H9 (cell line): ENCODE measurements at regions not wholly inside any gene's neighbourhood (a gene's known extent, or its start where the extent isn't known, plus 50 kb on each side); places are given as distances from the start of the nearest gene placed in this dataset.
A peak's percentile ranks its signal among the peaks of the same experiment; 100 is the strongest.

Experiments used
- DNase-seq: peaks from one replicate; pipeline ENCODE4 v3.0.0-alpha.2; 2017
- H2AFZ ChIP-seq: one replicate; pipeline ENCODE4 v1.6.1; 2013; ENCODE audit warnings: mild to moderate bottlenecking, low read length, control low read depth, moderate library complexity
- H2AK5ac ChIP-seq: 2 replicates; pipeline ENCODE4 v1.6.1; 2013; ENCODE audit warnings: low read length, control low read depth, mixed read lengths; ENCODE audit not compliant: insufficient read length
- H2BK120ac ChIP-seq: one replicate; pipeline ENCODE4 v1.6.1; 2013; ENCODE audit warnings: low read depth, mild to moderate bottlenecking, low read length, control low read depth, inconsistent platforms; ENCODE audit not compliant: poor library complexity, severe bottlenecking
- H2BK12ac ChIP-seq: 2 replicates; pipeline ENCODE4 v1.6.1; 2013; ENCODE audit warnings: low read length, control low read depth, mixed read lengths, low read depth; ENCODE audit not compliant: insufficient read length
- H2BK15ac ChIP-seq: 2 replicates; pipeline ENCODE4 v1.6.1; 2013; ENCODE audit warnings: low read depth, low read length, control low read depth
- H2BK20ac ChIP-seq: one replicate; pipeline ENCODE4 v1.6.1; 2013; ENCODE audit warnings: low read depth, mild to moderate bottlenecking, low read length, control low read depth, inconsistent platforms; ENCODE audit not compliant: poor library complexity, severe bottlenecking
- H2BK5ac ChIP-seq: 2 replicates; pipeline ENCODE4 v1.6.1; 2013; ENCODE audit warnings: low read length, control low read depth, mixed read lengths; ENCODE audit not compliant: insufficient read length
- H3K14ac ChIP-seq: 2 replicates; pipeline ENCODE4 v1.6.1; 2013; ENCODE audit warnings: low read length, control low read depth; ENCODE audit not compliant: insufficient read depth
- H3K18ac ChIP-seq: 2 replicates; pipeline ENCODE4 v1.6.1; 2013; ENCODE audit warnings: low read depth, mild to moderate bottlenecking, mixed read lengths, low read length, control low read depth; ENCODE audit not compliant: insufficient read length
- H3K23ac ChIP-seq: 2 replicates; pipeline ENCODE4 v1.6.1; 2013; ENCODE audit warnings: low read length, control low read depth, mixed read lengths, low read depth; ENCODE audit not compliant: insufficient read length
- H3K23me2 ChIP-seq: 2 replicates; pipeline ENCODE4 v1.6.1; 2013; ENCODE audit warnings: low read depth, mild to moderate bottlenecking, mixed read lengths, low read length, control low read depth; ENCODE audit not compliant: insufficient read length, poor library complexity, severe bottlenecking
- H3K27ac ChIP-seq: 2 replicates; pipeline ENCODE4 v1.5.1; 2013; ENCODE audit warnings: low read length, control low read depth, mixed read lengths, low read depth; ENCODE audit not compliant: insufficient read length
- H3K27me3 ChIP-seq: 2 replicates; pipeline ENCODE4 v1.6.1; 2013; ENCODE audit warnings: low read length, control low read depth, inconsistent platforms; ENCODE audit not compliant: insufficient read depth
- H3K4ac ChIP-seq: 2 replicates; pipeline ENCODE4 v1.6.1; 2013; ENCODE audit warnings: low read depth, mild to moderate bottlenecking, control low read depth, inconsistent platforms, low read length, moderate library complexity
- H3K4me1 ChIP-seq: 2 replicates; pipeline ENCODE4 v1.6.1; 2013; ENCODE audit warnings: low read length, control low read depth, inconsistent platforms; ENCODE audit not compliant: insufficient read depth
- H3K4me2 ChIP-seq: 2 replicates; pipeline ENCODE4 v1.6.1; 2013; ENCODE audit warnings: low read length, control low read depth, mixed read lengths; ENCODE audit not compliant: insufficient read length, insufficient read depth
- H3K56ac ChIP-seq: 2 replicates; pipeline ENCODE4 v1.6.1; 2013; ENCODE audit warnings: low read depth, mild to moderate bottlenecking, mixed read lengths, low read length, control low read depth; ENCODE audit not compliant: insufficient read length
- H3K79me1 ChIP-seq: 2 replicates; pipeline ENCODE4 v1.6.1; 2013; ENCODE audit warnings: low read depth, mild to moderate bottlenecking, moderate library complexity, low read length, control low read depth, inconsistent platforms; ENCODE audit not compliant: insufficient read depth, poor library complexity, severe bottlenecking
- H3K79me2 ChIP-seq: 2 replicates; pipeline ENCODE4 v1.6.1; 2013; ENCODE audit warnings: low read length, control low read depth, inconsistent platforms; ENCODE audit not compliant: insufficient read depth
- H3K9ac ChIP-seq: 2 replicates; pipeline ENCODE4 v1.6.1; 2013; ENCODE audit warnings: low read length, control low read depth, mixed read lengths; ENCODE audit not compliant: insufficient read length; ENCODE audit errors: extremely low read depth
- H3K9me3 ChIP-seq: one replicate; pipeline ENCODE4 v1.6.1; 2013; ENCODE audit warnings: low read depth, low read length, inconsistent platforms; ENCODE audit not compliant: control insufficient read depth
- H3T11ph ChIP-seq: one replicate; pipeline ENCODE4 v1.6.1; 2013; ENCODE audit warnings: mild to moderate bottlenecking, low read length, control low read depth, inconsistent platforms
- H4K20me1 ChIP-seq: one replicate; pipeline ENCODE4 v1.6.1; 2013; ENCODE audit not compliant: control insufficient read depth, insufficient read length, insufficient read depth
- H4K5ac ChIP-seq: 2 replicates; pipeline ENCODE4 v1.6.1; 2013; ENCODE audit warnings: low read depth, mild to moderate bottlenecking, mixed read lengths, low read length, control low read depth; ENCODE audit not compliant: insufficient read length
- H4K8ac ChIP-seq: replicated peaks from 2 replicates; pipeline ENCODE4 v1.6.1; 2013; ENCODE audit warnings: low read length, control low read depth, mixed read lengths, low read depth; ENCODE audit not compliant: insufficient read length
- H4K91ac ChIP-seq: 2 replicates; pipeline ENCODE4 v1.6.1; 2013; ENCODE audit warnings: low read depth, mild to moderate bottlenecking, moderate library complexity, mixed read lengths, low read length, control low read depth; ENCODE audit not compliant: insufficient read length
- H3K27ac Mint-ChIP-seq, 3 experiments: 2 replicates in 2 of 3; 3 replicates in 1 of 3; pipeline ENCODE4 v1.8.0; 2020 to 2021; ENCODE audit warnings: mixed read lengths in 3 of 3, mild to moderate bottlenecking in 1 of 3, moderate library complexity in 1 of 3
- H3K27me3 Mint-ChIP-seq: 2 replicates; pipeline ENCODE4 v1.8.0; 2021; ENCODE audit warnings: low read depth, mild to moderate bottlenecking, moderate library complexity, mixed read lengths
- H3K36me3 Mint-ChIP-seq, 3 experiments: 2 replicates in 2 of 3; 3 replicates in 1 of 3; pipeline ENCODE4 v1.8.0; 2020 to 2021; ENCODE audit warnings: low read depth in 3 of 3, mixed read lengths in 3 of 3; ENCODE audit not compliant: insufficient read depth in 1 of 3
- H3K4me1 Mint-ChIP-seq, 2 experiments: 2 replicates each; pipeline ENCODE4 v1.8.0; 2020; ENCODE audit warnings: mixed read lengths in 2 of 2
- H3K4me3 Mint-ChIP-seq, 2 experiments: 2 replicates in 1 of 2; 3 replicates in 1 of 2; pipeline ENCODE4 v1.8.0; 2020 to 2021; ENCODE audit warnings: mild to moderate bottlenecking in 2 of 2, mixed read lengths in 2 of 2, moderate library complexity in 1 of 2
- H3K9me3 Mint-ChIP-seq, 2 experiments: 2 replicates in 1 of 2; 3 replicates in 1 of 2; pipeline ENCODE4 v1.8.0; 2020; ENCODE audit warnings: mild to moderate bottlenecking in 2 of 2, mixed read lengths in 2 of 2, moderate library complexity in 1 of 2
- WGBS: extraction: QIAGEN DNeasy Blood & Tissue Kit; methylation state at CpG from one replicate; pipeline ENCODE4 v1.1.7; 2013; ENCODE audit warnings: missing lambda C conversion rate, low lambda C conversion rate, mixed read lengths; ENCODE audit not compliant: insufficient read length; ENCODE audit errors: extremely low coverage; 5-methylcytosine and 5-hydroxymethylcytosine counted together
- TF ChIP-seq, protein P1 (sequence below): fragments of 200-600 bp; sonication (generic); conservative IDR thresholded peaks from 3 replicates; pipeline ENCODE4 v1.8.0; 2021; ENCODE audit warnings: antibody characterized with exemption, mild to moderate bottlenecking

DNA sequence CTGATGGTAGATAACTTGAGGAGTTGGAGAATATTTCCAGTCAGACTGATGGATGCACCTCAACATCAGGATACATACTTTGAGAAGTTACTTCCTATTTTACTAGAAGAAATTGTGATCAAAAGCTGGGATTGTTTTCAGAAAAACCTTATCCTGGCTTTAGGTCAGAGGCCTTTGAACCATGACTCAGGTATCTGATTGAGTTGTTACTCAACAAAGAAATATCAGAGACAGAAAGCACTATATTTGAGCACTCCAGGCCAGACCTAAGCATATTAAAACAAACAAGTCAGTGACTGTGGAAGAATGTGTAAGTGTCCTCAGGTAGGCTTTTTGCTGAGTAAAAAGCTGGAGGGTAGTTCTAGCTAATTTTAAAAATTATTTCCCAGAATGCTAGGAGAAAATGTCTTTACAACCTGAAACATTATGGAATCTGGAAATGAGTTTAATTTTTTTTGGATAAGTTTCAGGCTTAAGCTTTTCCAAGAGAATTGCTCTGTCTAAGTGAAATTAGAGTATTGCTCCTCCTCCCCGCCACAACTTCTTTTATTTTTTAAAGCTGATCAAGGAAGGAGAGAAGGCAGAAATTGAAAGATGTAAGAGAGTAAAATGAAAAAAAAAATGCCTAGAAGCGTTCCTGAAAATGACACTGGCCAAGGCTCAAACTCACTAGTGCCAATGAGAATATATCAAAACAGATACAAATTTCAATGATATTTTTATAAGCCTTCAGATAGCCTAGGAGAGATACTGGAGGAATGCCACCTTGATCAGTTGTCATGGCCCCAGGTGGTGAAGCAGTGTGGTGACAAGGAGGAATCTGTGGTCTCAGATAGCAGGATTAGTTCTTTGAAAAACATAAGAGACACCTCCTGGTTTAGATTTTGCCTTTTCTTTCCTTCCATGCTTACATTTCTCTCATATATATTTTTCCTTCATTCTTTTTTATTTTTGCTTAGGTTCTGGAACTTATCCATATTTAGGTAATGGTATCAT is 790.3 kb downstream of the TMTC2 start:
- Histone ChIP-seq H2BK20ac (no peak overlapping the region), H2AK5ac (no peak overlapping the region), H3K23me2 (no peaks in the 10 kb centered on the region), H3K23ac (no peak overlapping the region), H3K79me1 (no peaks in the 10 kb centered on the region), H3K27me3 (no peaks in the 10 kb centered on the region), H4K8ac (no peak overlapping the region), H3K79me2 (no peaks in the 10 kb centered on the region), H2BK15ac (no peak overlapping the region), H3K18ac (no peak overlapping the region), H3K9ac (no peak overlapping the region), H3K4me1 (no peaks in the 10 kb centered on the region), H2AFZ (no peak overlapping the region), H2BK120ac (no peak overlapping the region), H3K27ac (no peak overlapping the region), H3K9me3 (no peaks in the 10 kb centered on the region), H3K4me2 (no peak overlapping the region), H4K20me1 (no peaks in the 10 kb centered on the region), H3T11ph (no peak overlapping the region), H4K5ac (no peak overlapping the region), H3K56ac (no peak overlapping the region), H4K91ac (no peak overlapping the region), H3K4ac (no peak overlapping the region), H2BK5ac (no peak overlapping the region), H3K14ac (no peak overlapping the region), H2BK12ac (no peak overlapping the region)
- Mint-ChIP-seq H3K27me3 (no peaks in the 10 kb centered on the region), H3K4me3 (no peak overlapping the region), H3K27ac (peak overlapping the region in 1 of 3 experiments; percentile 72; a peak in 1 of 7 replicates), H3K4me1 (peaks cover 3 to 7% of the 10 kb centered on the region in 2 experiments; a peak in 3 of 4 replicates), H3K36me3 (no peaks in the 10 kb centered on the region), H3K9me3 (peaks cover 0 to 3% of the 10 kb centered on the region in 2 experiments; a peak in 1 of 5 replicates)
- TF ChIP-seq, protein P1, sequence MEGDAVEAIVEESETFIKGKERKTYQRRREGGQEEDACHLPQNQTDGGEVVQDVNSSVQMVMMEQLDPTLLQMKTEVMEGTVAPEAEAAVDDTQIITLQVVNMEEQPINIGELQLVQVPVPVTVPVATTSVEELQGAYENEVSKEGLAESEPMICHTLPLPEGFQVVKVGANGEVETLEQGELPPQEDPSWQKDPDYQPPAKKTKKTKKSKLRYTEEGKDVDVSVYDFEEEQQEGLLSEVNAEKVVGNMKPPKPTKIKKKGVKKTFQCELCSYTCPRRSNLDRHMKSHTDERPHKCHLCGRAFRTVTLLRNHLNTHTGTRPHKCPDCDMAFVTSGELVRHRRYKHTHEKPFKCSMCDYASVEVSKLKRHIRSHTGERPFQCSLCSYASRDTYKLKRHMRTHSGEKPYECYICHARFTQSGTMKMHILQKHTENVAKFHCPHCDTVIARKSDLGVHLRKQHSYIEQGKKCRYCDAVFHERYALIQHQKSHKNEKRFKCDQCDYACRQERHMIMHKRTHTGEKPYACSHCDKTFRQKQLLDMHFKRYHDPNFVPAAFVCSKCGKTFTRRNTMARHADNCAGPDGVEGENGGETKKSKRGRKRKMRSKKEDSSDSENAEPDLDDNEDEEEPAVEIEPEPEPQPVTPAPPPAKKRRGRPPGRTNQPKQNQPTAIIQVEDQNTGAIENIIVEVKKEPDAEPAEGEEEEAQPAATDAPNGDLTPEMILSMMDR, result no peak
- DNase-seq, result no peak
- no CpG with 5 or more reads among the region's 2 CpGs for WGBS
